ENCODE measurements at regions not wholly inside any gene's neighbourhood (a gene's known extent, or its start where the extent isn't known, plus 50 kb on each side); places are given as distances from the start of the nearest gene placed in this dataset.

DNA sequence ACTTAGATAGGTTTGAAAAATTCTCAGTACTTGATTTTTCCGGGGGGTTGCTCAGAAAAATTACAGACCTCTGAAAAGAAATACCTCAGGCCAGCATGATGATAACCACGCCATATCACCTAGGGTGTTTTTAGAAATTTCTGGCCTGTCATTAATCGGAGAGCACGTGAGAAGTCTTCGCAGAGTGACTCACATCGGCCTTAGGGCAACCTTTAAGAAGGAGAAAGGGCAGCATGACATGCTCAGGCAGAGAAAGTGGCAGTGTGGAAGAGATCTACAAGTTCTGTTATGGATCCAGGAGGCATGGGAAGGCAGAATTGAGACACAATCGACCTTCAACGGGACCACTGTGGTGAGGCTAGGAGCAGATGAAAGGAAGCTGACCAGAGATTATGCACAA is 506.3 kb downstream of the LMO4 start:
- DNase-seq (ENCODE audit: low spot score) (no peak), ATAC-seq (no peak)
- no peaks in the 10 kb centered on the region for H3K36me3 Mint-ChIP-seq
- H3K9me3 Mint-ChIP-seq = no peaks in the 10 kb centered on the region
- ChIA-PET CTCF (no interaction called here), POLR2A (no interaction called here)
- H3K27ac Mint-ChIP-seq = no peak overlapping the region
- TF ChIP-seq FOXJ3 (CRISPR knock-in tag; IDR thresholded peaks at IDR 0.05; ENCODE audit: borderline replicate concordance) (no peak), ATF2 (CRISPR knock-in tag; IDR thresholded peaks at IDR 0.05; ENCODE audit: borderline replicate concordance, low read depth) (no peak)
- H3K27me3 Mint-ChIP-seq (ENCODE audit: low read depth) = no peaks in the 10 kb centered on the region
- H3K4me1 Mint-ChIP-seq = peaks cover 14% of the 10 kb centered on the region; the same call in 1 of the 2 replicates
- no peak overlapping the region for H3K4me3 Mint-ChIP-seq

- Mint-ChIP-seq H3K4me1 (no peaks in the 10 kb centered on the region), H3K4me3 (no peak overlapping the region), H3K9me3 (no peaks in the 10 kb centered on the region), H3K36me3 (no peaks in the 10 kb centered on the region), H3K27me3 (ENCODE audit: low read depth) (no peaks in the 10 kb centered on the region), H3K27ac (no peak overlapping the region)
- ChIA-PET POLR2A (no interaction called here), CTCF (interaction anchor here (0.7 kb wide), 1 partner anchor 113 kb away, joined by 4 read pairs; no protein-coding TSS in a partner anchor)
- DNase-seq (ENCODE audit: low spot score) (no peak), ATAC-seq (no peak)
- no peak for TF ChIP-seq NR2C2 (CRISPR knock-in tag; IDR thresholded peaks at IDR 0.05)
- no peak for TF ChIP-seq IRF2 (CRISPR knock-in tag; IDR thresholded peaks at IDR 0.05; ENCODE audit: borderline replicate concordance, low read depth)
- no peak for TF ChIP-seq CREB1 (CRISPR knock-in tag; IDR thresholded peaks at IDR 0.05)
- no peak for TF ChIP-seq ATF1 (CRISPR knock-in tag; IDR thresholded peaks at IDR 0.05)
- TF ChIP-seq ZNF232 (CRISPR knock-in tag; IDR thresholded peaks at IDR 0.05) = no peak
- no peak for TF ChIP-seq ARID4B (CRISPR knock-in tag; IDR thresholded peaks at IDR 0.05; ENCODE audit: borderline replicate concordance)
- no peak for TF ChIP-seq JUN (CRISPR knock-in tag; IDR thresholded peaks at IDR 0.05)
- TF ChIP-seq EMX1 (CRISPR knock-in tag; IDR thresholded peaks at IDR 0.05) = no peak
- TF ChIP-seq, protein P1, sequence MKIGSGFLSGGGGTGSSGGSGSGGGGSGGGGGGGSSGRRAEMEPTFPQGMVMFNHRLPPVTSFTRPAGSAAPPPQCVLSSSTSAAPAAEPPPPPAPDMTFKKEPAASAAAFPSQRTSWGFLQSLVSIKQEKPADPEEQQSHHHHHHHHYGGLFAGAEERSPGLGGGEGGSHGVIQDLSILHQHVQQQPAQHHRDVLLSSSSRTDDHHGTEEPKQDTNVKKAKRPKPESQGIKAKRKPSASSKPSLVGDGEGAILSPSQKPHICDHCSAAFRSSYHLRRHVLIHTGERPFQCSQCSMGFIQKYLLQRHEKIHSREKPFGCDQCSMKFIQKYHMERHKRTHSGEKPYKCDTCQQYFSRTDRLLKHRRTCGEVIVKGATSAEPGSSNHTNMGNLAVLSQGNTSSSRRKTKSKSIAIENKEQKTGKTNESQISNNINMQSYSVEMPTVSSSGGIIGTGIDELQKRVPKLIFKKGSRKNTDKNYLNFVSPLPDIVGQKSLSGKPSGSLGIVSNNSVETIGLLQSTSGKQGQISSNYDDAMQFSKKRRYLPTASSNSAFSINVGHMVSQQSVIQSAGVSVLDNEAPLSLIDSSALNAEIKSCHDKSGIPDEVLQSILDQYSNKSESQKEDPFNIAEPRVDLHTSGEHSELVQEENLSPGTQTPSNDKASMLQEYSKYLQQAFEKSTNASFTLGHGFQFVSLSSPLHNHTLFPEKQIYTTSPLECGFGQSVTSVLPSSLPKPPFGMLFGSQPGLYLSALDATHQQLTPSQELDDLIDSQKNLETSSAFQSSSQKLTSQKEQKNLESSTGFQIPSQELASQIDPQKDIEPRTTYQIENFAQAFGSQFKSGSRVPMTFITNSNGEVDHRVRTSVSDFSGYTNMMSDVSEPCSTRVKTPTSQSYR (CRISPR knock-in tag; IDR thresholded peaks at IDR 0.05) = no peak
- TF ChIP-seq, protein P2, sequence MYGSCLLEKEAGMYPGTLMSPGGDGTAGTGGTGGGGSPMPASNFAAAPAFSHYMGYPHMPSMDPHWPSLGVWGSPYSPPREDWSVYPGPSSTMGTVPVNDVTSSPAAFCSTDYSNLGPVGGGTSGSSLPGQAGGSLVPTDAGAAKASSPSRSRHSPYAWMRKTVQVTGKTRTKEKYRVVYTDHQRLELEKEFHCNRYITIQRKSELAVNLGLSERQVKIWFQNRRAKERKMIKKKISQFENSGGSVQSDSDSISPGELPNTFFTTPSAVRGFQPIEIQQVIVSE (CRISPR knock-in tag; IDR thresholded peaks at IDR 0.05; ENCODE audit: borderline replicate concordance) = no peak
- no peak for TF ChIP-seq ZNF416 (CRISPR knock-in tag; IDR thresholded peaks at IDR 0.05)
- no peak for TF ChIP-seq ATF2 (CRISPR knock-in tag; IDR thresholded peaks at IDR 0.05; ENCODE audit: borderline replicate concordance, low read depth)
- no peak for TF ChIP-seq ELF4 (CRISPR knock-in tag; IDR thresholded peaks at IDR 0.05; ENCODE audit: low read depth)
- no peak for TF ChIP-seq NFATC4 (CRISPR knock-in tag; IDR thresholded peaks at IDR 0.05)
- TF ChIP-seq JAZF1 (CRISPR knock-in tag; IDR thresholded peaks at IDR 0.05) = no peak
Measured at GRCh38 chr1:87840767-87841166, 512.1 kb downstream of the LMO4 start.
